Stimulated activated CD4-positive, alpha-beta T cell treated with anti-CD3 and anti-CD28 coated beads, Interleukin-12 subunit alpha, Interleukin-12 subunit beta, amount 100 ng/mL, for 48 hours (primary cell): ENCODE measurements at regions not wholly inside any gene's neighbourhood (a gene's known extent, or its start where the extent isn't known, plus 50 kb on each side); places are given as distances from the start of the nearest gene placed in this dataset.
"Not testable (repeated sequence)": the region's sequence is repeated elsewhere in the genome, so short reads cannot be mapped to it uniquely, and the experiment has no call there.

ENCODE experiments used
- DNase-seq, 3 donors: peaks; one replicate each; pipeline ENCODE4 v3.0.0-alpha.2; 2020; ENCODE audit warnings: low read depth in 2 of 3, low spot score in 1 of 3

DNA sequence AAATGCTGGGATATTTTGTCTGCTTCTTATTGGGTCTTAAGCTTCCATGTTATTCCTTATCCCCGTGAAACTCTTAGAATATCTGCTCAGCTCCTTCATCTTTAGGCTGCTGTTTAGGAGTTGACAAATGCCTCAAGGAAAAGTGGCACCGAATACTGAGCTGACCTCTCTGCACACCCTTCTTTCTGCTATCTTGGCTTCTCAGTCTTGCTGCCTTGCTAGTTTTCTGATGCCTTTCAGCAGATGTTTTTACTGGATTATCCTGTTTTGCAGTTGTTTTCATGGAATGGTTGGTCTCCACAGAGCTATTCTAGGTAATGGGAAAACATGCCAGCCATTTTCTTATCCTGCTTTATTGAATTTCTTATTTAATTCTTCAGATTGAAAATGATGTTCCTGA is 86.3 kb downstream of the GYPE start:
- no peak for DNase-seq

- DNase-seq = not testable (repeated sequence)
Measured at GRCh38 chr4:143817866-143818265, 87.5 kb downstream of the GYPE start.

- not testable (repeated sequence) for DNase-seq
Measured at GRCh38 chr4:143815375-143815774, 90.0 kb downstream of the GYPE start.

- not testable (repeated sequence) for DNase-seq
Measured at GRCh38 chr4:143813431-143814154, 91.8 kb downstream of the GYPE start.

- DNase-seq = not testable (repeated sequence)
Measured at GRCh38 chr4:143791693-143792092, 91.2 kb upstream of the FREM3 start.

DNA sequence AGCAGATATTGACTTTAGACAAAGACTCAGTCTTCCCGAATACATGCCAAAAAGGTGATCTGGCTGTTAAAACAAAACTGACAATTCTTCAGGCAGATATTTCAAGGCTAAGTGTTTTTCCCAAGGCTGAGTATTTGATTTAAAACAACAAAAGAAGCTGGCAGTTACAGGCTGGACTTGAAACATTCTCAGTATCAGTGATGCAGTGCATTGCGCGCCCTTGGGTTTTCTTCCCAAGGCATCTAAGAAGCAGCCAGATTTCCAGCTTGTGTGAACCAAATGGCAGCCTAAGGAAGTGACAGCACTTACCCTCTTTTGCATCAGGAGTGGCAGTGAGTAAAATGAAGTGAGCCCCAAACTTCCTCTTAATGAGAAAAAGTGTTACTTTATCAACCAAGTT is 90.0 kb upstream of the FREM3 start:
- DNase-seq = not testable (repeated sequence)

GRCh38 chr4:143789618-143790017 is 89.1 kb upstream of the FREM3 start:
- not testable (repeated sequence) for DNase-seq

- no peak for DNase-seq
Measured at GRCh38 chr4:143784567-143784966, 84.1 kb upstream of the FREM3 start.

GRCh38 chr4:143782521-143782920 is 82.0 kb upstream of the FREM3 start:
- DNase-seq = no peak

GRCh38 chr4:143773998-143774895 is 73.8 kb upstream of the FREM3 start:
- DNase-seq = peak; percentile 12 to 33 (median 31)

DNA sequence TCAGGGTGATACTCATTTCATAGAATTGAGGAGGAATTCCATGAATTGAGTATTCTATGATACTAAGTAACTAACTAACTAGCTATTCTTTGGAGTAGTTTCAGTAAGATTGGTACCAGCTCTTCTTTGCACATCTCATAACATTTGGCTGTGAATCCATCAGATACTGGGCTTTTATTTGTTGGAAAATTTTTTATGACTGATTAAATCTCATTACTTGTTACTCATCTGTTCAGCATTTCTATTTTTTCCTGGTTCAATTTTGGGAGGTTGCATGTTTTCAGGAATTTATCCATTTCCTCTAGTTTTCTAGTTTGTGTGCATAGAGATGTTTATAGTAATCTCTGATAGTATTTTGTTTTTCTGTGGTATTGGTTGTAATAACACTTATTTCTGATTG is 70.8 kb upstream of the FREM3 start:
- DNase-seq = no peak

- no peak for DNase-seq
Measured at GRCh38 chr4:143768007-143768591, 67.6 kb upstream of the FREM3 start.

- no peak for DNase-seq
Measured at GRCh38 chr4:143763587-143763986, 63.1 kb upstream of the FREM3 start.

DNA sequence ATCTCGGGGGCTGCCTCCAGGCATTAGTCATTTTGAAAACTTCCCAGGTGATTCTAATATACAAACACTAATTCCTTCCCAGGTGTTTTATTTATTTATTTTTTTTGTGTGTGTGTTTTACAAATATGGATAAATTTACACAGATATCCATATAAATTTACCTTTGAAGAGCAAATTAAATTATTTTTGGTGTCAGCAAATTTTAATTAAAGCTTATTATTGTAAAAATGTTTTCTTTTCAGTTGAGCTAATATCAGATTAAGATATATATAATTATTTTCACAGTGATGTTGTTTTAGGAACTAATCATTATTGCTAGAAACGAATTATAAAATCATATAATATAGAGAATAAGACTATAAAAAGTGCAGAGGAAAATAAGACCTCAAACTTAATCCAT is 62.0 kb upstream of the FREM3 start:
- no peak for DNase-seq
